B cell (primary cell): ENCODE measurements at regions not wholly inside any gene's neighbourhood (a gene's known extent, or its start where the extent isn't known, plus 50 kb on each side); places are given as distances from the start of the nearest gene placed in this dataset.

Experiments
- EZH2 ChIP-seq: IDR thresholded peaks from 2 replicates; pipeline ENCODE4 v1.6.1; 2012; ENCODE audit warnings: borderline replicate concordance, low read depth, mild to moderate bottlenecking, moderate library complexity, low read length; ENCODE audit not compliant: insufficient read depth, poor library complexity, severe bottlenecking
- TF ChIP-seq, protein P1 (sequence below): fragments of 200-600 bp; IDR thresholded peaks from one replicate; pipeline ENCODE4 v1.8.0; 2022; ENCODE audit warnings: antibody characterized with exemption, mild to moderate bottlenecking

DNA sequence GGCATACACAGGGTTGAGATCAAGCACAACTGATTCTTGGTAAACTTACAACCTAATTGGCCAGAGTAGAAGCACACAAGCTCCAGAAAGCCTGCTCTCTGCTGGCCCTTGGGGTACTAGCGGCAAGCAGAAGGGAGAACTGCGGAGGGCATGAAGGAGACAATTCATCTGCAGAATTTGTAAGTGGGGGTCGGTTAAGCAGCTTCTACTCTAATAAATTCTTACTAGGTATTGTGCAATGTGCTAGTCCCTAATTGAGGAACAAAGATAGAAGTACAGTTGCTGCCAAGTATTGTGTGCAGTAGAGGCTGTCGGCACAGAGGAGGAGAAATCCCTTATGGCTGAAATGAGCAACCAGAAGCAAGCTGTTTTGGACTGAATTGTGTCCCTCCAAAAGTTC is 91.2 kb upstream of the VEPH1 start:
- TF ChIP-seq, protein P1, sequence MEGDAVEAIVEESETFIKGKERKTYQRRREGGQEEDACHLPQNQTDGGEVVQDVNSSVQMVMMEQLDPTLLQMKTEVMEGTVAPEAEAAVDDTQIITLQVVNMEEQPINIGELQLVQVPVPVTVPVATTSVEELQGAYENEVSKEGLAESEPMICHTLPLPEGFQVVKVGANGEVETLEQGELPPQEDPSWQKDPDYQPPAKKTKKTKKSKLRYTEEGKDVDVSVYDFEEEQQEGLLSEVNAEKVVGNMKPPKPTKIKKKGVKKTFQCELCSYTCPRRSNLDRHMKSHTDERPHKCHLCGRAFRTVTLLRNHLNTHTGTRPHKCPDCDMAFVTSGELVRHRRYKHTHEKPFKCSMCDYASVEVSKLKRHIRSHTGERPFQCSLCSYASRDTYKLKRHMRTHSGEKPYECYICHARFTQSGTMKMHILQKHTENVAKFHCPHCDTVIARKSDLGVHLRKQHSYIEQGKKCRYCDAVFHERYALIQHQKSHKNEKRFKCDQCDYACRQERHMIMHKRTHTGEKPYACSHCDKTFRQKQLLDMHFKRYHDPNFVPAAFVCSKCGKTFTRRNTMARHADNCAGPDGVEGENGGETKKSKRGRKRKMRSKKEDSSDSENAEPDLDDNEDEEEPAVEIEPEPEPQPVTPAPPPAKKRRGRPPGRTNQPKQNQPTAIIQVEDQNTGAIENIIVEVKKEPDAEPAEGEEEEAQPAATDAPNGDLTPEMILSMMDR = no peak
- TF ChIP-seq EZH2 = no peak
